ENCODE measurements at regions not wholly inside any gene's neighbourhood (a gene's known extent, or its start where the extent isn't known, plus 50 kb on each side); places are given as distances from the start of the nearest gene placed in this dataset.

DNA sequence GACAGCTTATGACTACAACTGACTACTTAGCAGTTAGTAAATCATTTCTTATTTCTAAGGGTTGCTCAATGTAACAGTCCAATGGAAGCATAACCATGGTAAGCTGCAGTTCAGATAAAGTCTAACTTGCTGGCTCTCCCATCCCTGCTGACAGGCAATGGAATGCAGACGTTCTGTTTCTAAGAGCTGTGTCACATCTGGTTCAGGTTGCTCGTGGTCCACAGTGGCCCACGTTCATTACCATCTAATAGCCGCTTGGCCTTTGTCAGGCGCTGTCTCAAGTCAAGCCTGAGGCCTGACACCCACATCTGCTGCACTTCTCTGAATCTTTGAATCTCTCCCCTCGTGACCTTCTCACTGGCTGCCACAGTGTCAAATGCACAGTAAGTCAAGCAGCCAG lies 240.8 kb downstream of the FGFR2 start:
- Histone ChIP-seq H3K79me2 (ENCODE audit: insufficient read depth) (no peaks in the 10 kb centered on the region), H3K4me2 (no peak overlapping the region), H3K27me3 (ENCODE audit: insufficient read depth) (no peaks in the 10 kb centered on the region), H3K4me1 (ENCODE audit: control insufficient read depth in 1 of 2, insufficient read depth in 2 of 2, low read depth in 1 of 2, low read length in 1 of 2) (peaks cover 0 to 5% of the 10 kb centered on the region in 2 experiments; a peak in 1 of 4 replicates), H3K27ac (ENCODE audit: low read depth in 2 of 2, low read length in 1 of 2) (no peak overlapping the region), H3K36me3 (replicated peaks in 1 of 2; ENCODE audit: control insufficient read depth in 1 of 2, insufficient read depth in 2 of 2, low read length in 1 of 2) (no peaks in the 10 kb centered on the region), H3K4me3 (ENCODE audit: low read depth in 2 of 2, low read length in 1 of 2) (no peak overlapping the region), H4K20me1 (ENCODE audit: insufficient read depth) (no peaks in the 10 kb centered on the region), H2AFZ (ENCODE audit: low read depth) (no peak overlapping the region), H3K9ac (no peak overlapping the region), H3F3A (replicated peaks; ENCODE audit: insufficient read depth) (no peaks in the 10 kb centered on the region), H3K9me3 (no peaks in the 10 kb centered on the region), H3K9me2 (no peaks in the 10 kb centered on the region)
- ChIA-PET CTCF (interaction anchor here (1.1 kb wide), 1 partner anchor 406 kb away, joined by 3 read pairs; no protein-coding TSS in a partner anchor), POLR2A (no interaction called here)
- DNase-seq = peak; percentile 51
- 0 out of 2 replicates have a peak, but pooled peaks have one; percentile 15 for TF ChIP-seq RCOR1 (IDR thresholded peaks at IDR 0.05; ENCODE audit: low read length)
- TF ChIP-seq FOXM1 (IDR thresholded peaks at IDR 0.05; ENCODE audit: low read depth) = no peak
- 14% methylated on average over 6 of the region's 6 CpGs for WGBS (ENCODE audit: low lambda C conversion rate)

DNA sequence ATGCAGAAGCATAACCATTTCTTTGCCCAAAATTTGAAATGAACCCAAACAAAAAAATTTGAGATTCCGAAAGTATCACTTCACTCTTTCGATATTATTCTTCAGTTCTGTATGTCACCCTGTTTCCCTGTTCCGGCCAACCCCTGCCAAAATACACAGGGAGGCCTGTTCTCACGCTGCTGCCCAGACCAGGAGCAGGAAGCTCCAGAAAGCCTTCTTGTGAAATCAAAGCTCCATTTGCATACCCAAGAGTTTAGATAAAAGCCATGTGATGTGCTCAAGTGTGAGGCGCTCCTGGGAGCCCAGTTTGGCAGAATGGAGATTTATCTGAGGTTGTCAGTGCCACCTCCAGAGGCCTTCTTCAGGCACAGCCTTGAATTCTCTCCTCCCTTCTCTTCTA lies 236.2 kb downstream of the FGFR2 start:
- H3K9me3 ChIP-seq = no peaks in the 10 kb centered on the region
- no peaks in the 10 kb centered on the region for H3K9me2 ChIP-seq
- H3F3A ChIP-seq (replicated peaks; ENCODE audit: insufficient read depth) = no peaks in the 10 kb centered on the region
- H3K79me2 ChIP-seq (ENCODE audit: insufficient read depth) = no peaks in the 10 kb centered on the region
- POLR2A ChIA-PET = no interaction called here
- no peaks in the 10 kb centered on the region for H4K20me1 ChIP-seq (ENCODE audit: insufficient read depth)
- CTCF ChIA-PET = no interaction called here
- H3K4me2 ChIP-seq = no peak overlapping the region
- no peak overlapping the region for H3K9ac ChIP-seq
- H3K4me3 ChIP-seq (ENCODE audit: low read depth in 2 of 2, low read length in 1 of 2) = no peak overlapping the region
- TF ChIP-seq RCOR1 (IDR thresholded peaks at IDR 0.05; ENCODE audit: low read length) (no peak), TEAD4 (IDR thresholded peaks at IDR 0.05; ENCODE audit: borderline replicate concordance, insufficient read depth) (no peak), NRF1 (IDR thresholded peaks at IDR 0.05; ENCODE audit: low read depth, low read length) (no peak), EZH2phosphoT487 (IDR thresholded peaks at IDR 0.05; ENCODE audit: borderline replicate concordance, low read depth) (no peak), TCF12 (IDR thresholded peaks at IDR 0.05) (no peak), ELF1 (IDR thresholded peaks at IDR 0.05) (no peak), GATA2 (CRISPR knock-in tag; IDR thresholded peaks at IDR 0.05) (no peak), FOXM1 (IDR thresholded peaks at IDR 0.05; ENCODE audit: low read depth) (no peak), FOXJ3 (CRISPR knock-in tag; IDR thresholded peaks at IDR 0.05) (no peak), SMC3 (IDR thresholded peaks at IDR 0.05; ENCODE audit: low read depth, low read length) (no peak), TAF1 (IDR thresholded peaks at IDR 0.05; ENCODE audit: borderline replicate concordance, low read depth, low read length) (no peak), SIN3A (IDR thresholded peaks at IDR 0.05; ENCODE audit: borderline replicate concordance, low read depth, low read length) (no peak), YY1 (IDR thresholded peaks at IDR 0.05; ENCODE audit: low read depth) (no peak), POLR2AphosphoS5 (IDR thresholded peaks at IDR 0.05; ENCODE audit: low read depth, low read length) (no peak), RAD21 (IDR thresholded peaks at IDR 0.05; ENCODE audit: low read length) (no peak)
- TF ChIP-seq, protein P1, sequence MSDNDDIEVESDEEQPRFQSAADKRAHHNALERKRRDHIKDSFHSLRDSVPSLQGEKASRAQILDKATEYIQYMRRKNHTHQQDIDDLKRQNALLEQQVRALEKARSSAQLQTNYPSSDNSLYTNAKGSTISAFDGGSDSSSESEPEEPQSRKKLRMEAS (IDR thresholded peaks at IDR 0.05; ENCODE audit: low read depth) = no peak
- DNase-seq = no peak
- peaks cover 0 to 5% of the 10 kb centered on the region in 2 experiments; a peak in 1 of 4 replicates for H3K4me1 ChIP-seq (ENCODE audit: control insufficient read depth in 1 of 2, insufficient read depth in 2 of 2, low read depth in 1 of 2, low read length in 1 of 2)
- H3K36me3 ChIP-seq (replicated peaks in 1 of 2; ENCODE audit: control insufficient read depth in 1 of 2, insufficient read depth in 2 of 2, low read length in 1 of 2) = no peaks in the 10 kb centered on the region
- no peak overlapping the region for H3K27ac ChIP-seq (ENCODE audit: low read depth in 2 of 2, low read length in 1 of 2)
- H3K27me3 ChIP-seq (ENCODE audit: insufficient read depth) = no peaks in the 10 kb centered on the region
- 40% methylated on average over 5 of the region's 5 CpGs for WGBS (ENCODE audit: low lambda C conversion rate)
- no peak overlapping the region for H2AFZ ChIP-seq (ENCODE audit: low read depth)

All from SK-N-SH (cell line).